WTC11 (cell line): ENCODE measurements at regions not wholly inside any gene's neighbourhood (a gene's known extent, or its start where the extent isn't known, plus 50 kb on each side); places are given as distances from the start of the nearest gene placed in this dataset.

Source experiments
- GABPB1 ChIP-seq: sonication (generic); formaldehyde crosslinking; IDR thresholded peaks from 2 replicates; pipeline ENCODE4 v1.8.1; 2023; ENCODE audit warnings: mild to moderate bottlenecking, missing genetic modification reagents
- JUN ChIP-seq: sonication (generic); formaldehyde crosslinking; IDR thresholded peaks from 2 replicates; pipeline ENCODE4 v1.8.0; 2023; ENCODE audit warnings: mild to moderate bottlenecking, missing genetic modification reagents
- ZNF317 ChIP-seq: sonication (generic); formaldehyde crosslinking; IDR thresholded peaks from 2 replicates; pipeline ENCODE4 v1.8.1; 2023; ENCODE audit warnings: low read depth, mild to moderate bottlenecking, moderate library complexity, missing genetic modification reagents, borderline replicate concordance
- TF ChIP-seq, protein P1 (sequence below): fragments of 200-600 bp; IDR thresholded peaks from 2 replicates; pipeline ENCODE4 v1.8.0; 2022; ENCODE audit warnings: antibody characterized with exemption

- TF ChIP-seq GABPB1 (CRISPR knock-in tag) (no peak), JUN (CRISPR knock-in tag) (no peak), ZNF317 (no peak)
- TF ChIP-seq, protein P1, sequence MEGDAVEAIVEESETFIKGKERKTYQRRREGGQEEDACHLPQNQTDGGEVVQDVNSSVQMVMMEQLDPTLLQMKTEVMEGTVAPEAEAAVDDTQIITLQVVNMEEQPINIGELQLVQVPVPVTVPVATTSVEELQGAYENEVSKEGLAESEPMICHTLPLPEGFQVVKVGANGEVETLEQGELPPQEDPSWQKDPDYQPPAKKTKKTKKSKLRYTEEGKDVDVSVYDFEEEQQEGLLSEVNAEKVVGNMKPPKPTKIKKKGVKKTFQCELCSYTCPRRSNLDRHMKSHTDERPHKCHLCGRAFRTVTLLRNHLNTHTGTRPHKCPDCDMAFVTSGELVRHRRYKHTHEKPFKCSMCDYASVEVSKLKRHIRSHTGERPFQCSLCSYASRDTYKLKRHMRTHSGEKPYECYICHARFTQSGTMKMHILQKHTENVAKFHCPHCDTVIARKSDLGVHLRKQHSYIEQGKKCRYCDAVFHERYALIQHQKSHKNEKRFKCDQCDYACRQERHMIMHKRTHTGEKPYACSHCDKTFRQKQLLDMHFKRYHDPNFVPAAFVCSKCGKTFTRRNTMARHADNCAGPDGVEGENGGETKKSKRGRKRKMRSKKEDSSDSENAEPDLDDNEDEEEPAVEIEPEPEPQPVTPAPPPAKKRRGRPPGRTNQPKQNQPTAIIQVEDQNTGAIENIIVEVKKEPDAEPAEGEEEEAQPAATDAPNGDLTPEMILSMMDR = no peak
These were observed 166.4 kb downstream of the DUSP6 start for GRCh38 chr12:89185889-89186288.
